Astrocyte of the cerebellum (primary cell): ENCODE measurements at regions not wholly inside any gene's neighbourhood (a gene's known extent, or its start where the extent isn't known, plus 50 kb on each side); places are given as distances from the start of the nearest gene placed in this dataset.

ENCODE experiments used
- DNase-seq: peaks from one replicate; pipeline ENCODE4 v3.0.0-alpha.2; 2011; ENCODE audit warnings: low read depth
- H3K4me3 ChIP-seq: 2 replicates; pipeline ENCODE4 v1.5.1; 2011; ENCODE audit warnings: mild to moderate bottlenecking, low read depth, low read length, moderate library complexity
- in situ Hi-C: cut with HindIII; loops from 2 replicates; pipeline ENCODE4 v1.10.0; 2017; ENCODE audit warnings: low sequenced_read_pairs
- TF ChIP-seq, protein P1 (sequence below): IDR thresholded peaks from 2 replicates; pipeline ENCODE4 v1.5.1; 2012; ENCODE audit warnings: low read length, low read depth, moderate library complexity, mild to moderate bottlenecking; ENCODE audit errors: missing control alignments

DNA sequence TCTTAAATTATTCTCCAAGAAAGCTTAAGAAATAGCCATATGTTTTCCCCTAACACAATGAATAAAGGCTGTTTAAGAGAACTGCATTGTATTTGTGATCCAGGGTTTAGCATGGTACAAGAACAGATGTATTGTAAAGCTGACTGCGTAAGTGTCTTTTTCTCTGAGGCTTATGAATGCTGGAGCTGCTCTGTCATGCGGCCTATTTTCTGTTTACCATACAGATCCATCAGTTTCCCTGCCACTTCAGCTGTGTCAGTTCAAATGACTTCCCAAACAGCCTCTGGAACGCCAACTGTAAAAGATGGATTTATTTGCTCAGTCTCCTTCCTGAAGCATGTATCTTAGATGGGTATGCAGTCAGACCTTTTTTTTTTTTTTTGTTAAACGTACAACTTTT lies 419.3 kb upstream of the HS3ST5 start:
- TF ChIP-seq, protein P1, sequence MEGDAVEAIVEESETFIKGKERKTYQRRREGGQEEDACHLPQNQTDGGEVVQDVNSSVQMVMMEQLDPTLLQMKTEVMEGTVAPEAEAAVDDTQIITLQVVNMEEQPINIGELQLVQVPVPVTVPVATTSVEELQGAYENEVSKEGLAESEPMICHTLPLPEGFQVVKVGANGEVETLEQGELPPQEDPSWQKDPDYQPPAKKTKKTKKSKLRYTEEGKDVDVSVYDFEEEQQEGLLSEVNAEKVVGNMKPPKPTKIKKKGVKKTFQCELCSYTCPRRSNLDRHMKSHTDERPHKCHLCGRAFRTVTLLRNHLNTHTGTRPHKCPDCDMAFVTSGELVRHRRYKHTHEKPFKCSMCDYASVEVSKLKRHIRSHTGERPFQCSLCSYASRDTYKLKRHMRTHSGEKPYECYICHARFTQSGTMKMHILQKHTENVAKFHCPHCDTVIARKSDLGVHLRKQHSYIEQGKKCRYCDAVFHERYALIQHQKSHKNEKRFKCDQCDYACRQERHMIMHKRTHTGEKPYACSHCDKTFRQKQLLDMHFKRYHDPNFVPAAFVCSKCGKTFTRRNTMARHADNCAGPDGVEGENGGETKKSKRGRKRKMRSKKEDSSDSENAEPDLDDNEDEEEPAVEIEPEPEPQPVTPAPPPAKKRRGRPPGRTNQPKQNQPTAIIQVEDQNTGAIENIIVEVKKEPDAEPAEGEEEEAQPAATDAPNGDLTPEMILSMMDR = no peak
- in situ Hi-C loops = no loop called here
- DNase-seq = no peak
- H3K4me3 ChIP-seq = no peak overlapping the region

DNA sequence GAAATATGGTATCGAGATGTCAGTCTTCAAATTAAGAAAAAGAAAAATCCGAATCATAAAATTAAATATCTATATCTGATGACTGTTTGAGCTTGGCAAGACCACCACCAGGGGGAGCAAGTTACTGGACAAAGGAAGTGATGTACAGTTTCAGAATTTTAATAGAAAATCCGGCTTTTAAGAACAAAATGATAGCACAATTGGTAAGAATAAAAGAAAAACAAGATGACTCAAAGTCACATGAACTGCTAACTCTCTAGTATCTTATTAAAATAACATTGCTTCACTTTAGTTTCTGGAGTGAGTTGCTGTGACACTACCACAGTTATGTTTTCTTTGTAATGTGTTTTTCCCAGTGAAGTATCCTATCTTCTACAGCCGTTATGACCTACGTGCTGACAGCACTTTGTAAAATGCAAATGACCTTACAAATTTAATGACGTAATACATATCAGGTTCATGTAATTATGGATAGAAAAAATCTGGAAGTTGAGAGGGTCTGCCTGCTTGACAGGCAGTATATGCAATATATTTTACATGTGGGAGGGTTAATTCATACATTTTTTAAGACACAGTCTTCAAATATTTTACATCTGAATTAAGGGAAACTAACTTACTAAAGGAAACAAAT lies 405.3 kb upstream of the HS3ST5 start:
- DNase-seq = peak; percentile 62
- TF ChIP-seq, protein P1 = peak; percentile 75
- H3K4me3 ChIP-seq = no peak overlapping the region
- in situ Hi-C loops = no loop called here

DNA sequence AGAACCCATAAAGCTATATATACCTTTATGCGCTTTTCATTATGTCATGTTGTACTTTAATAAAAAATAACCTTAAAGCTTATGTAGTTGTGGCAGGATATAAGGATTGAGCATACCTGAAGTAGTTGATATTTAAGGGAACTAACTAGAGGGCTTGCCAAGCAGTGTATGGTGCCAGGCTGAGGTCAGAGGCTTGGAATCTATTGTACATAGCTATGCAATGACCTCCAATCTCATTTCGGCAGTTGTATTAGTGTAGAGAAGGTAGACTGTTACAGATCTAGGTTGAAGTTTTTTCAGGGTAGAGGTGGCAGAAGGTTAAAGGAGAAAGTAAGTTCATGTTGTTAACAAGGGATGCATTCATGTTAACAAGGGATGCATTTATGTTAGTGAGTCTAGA lies 397.7 kb upstream of the HS3ST5 start:
- TF ChIP-seq, protein P1 = no peak
- in situ Hi-C loops = no loop called here
- no peak overlapping the region for H3K4me3 ChIP-seq
- no peak for DNase-seq

DNA sequence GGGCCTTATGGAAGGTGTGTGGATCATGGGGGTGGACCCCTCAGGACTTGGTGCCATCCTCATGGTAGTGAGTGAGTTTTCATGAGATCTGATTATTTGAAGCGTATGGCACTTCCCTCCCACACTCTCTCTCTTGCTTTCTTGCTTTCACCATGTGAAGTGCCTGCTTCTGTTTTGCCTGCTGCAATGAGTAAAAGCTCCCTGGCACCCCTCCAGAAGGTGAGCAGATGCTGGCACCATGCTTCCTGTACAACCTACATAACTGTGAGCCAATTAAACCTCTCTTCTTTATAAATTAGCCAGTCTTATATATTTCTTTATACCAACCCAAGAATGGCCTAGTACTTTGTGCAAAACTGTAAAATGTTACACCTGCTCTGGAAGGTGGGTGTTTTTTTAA lies 396.8 kb upstream of the HS3ST5 start:
- TF ChIP-seq, protein P1 = no peak
- in situ Hi-C loops = no loop called here
- H3K4me3 ChIP-seq = no peak overlapping the region
- DNase-seq = no peak

DNA sequence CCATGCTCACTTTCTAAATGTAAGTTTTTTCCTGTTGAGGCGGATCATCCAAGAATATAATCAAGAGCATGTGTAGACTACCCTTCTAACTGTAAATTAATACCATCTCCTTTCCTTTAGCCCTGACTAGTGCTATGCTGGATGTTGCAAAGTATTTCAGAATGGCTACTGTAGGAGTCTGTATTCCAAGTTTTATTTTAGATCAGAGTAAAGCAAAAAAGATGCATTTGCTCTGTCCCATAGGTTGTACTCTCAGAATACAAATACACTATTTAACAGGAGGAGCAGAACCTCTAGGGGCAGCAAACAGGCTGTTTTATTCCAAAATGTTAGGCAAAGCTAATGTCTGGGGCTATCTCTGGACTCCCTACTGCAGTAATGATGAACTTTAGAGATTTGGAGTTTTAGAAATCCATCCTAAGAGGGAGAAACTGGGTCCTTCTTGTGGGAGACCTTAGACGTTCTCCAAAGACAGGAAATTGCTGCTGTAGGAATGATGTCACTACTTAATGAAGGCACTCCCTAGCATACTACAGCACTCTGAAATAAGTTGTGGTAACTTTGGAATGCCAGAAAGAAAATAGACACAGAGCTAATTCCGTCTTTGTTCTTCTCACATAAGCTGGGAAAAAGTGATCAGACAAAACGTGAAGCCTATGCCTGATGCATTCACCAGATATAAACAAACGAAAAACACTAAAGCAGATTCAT lies 392.4 kb upstream of the HS3ST5 start:
- TF ChIP-seq, protein P1 = no peak
- in situ Hi-C loops = no loop called here
- no peak for DNase-seq
- H3K4me3 ChIP-seq = no peak overlapping the region

DNA sequence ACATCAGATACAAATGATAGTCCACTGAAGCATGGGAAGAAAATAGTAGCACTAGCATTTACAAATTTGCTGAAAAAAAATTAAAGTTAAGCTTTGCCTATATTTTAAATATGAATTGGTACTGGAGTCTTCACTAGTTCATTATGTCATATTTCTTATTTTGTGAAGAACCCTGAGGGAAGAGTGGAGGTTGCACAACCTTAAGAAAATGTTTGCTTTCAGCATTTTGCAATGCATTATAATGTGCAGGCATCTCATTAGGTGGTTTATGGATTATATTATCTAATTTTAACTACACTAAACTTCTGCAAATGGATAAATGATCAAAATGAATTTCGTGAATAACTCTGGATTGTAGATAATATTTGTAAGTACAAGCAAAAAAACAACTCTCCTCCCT lies 390.8 kb upstream of the HS3ST5 start:
- in situ Hi-C loops = no loop called here
- no peak for DNase-seq
- TF ChIP-seq, protein P1 = no peak
- no peak overlapping the region for H3K4me3 ChIP-seq
